Heart left ventricle (tissue), 16 donors: ENCODE measurements at regions not wholly inside any gene's neighbourhood (a gene's known extent, or its start where the extent isn't known, plus 50 kb on each side); places are given as distances from the start of the nearest gene placed in this dataset.

Experiments used
- ATAC-seq, 4 donors: fragments of 200-7000 bp; cut with Tn5 transposase; one replicate each; pipeline ENCODE4 v1.9.1; 2020 to 2022; ENCODE audit warnings: moderate library complexity in 4 of 4, mild to moderate bottlenecking in 3 of 4, moderate number of reproducible peaks in 1 of 4
- DNase-seq, 5 donors: peaks; one replicate each; pipeline ENCODE4 v3.0.0-alpha.2; 2020
- H3K27ac ChIP-seq, 12 donors: fragments of 200-600 bp; sonication (generic) in 4 of 12; one replicate each; pipeline versions ENCODE4 v1.5.0 to v1.8.0; 2016 to 2022; ENCODE audit warnings: mild to moderate bottlenecking in 2 of 12
- H3K27me3 ChIP-seq, 9 donors: fragments of 200-600 bp; sonication (generic) in 2 of 9; one replicate each; pipeline versions ENCODE4 v1.5.1 to v1.8.0; 2016 to 2022; ENCODE audit warnings: mild to moderate bottlenecking in 3 of 9
- H3K36me3 ChIP-seq, 9 donors: fragments of 200-600 bp; sonication (generic) in 2 of 9; one replicate each; pipeline versions ENCODE4 v1.5.0 to v1.8.0; 2018 to 2022; ENCODE audit warnings: mild to moderate bottlenecking in 2 of 9
- H3K4me1 ChIP-seq, 12 donors: fragments of 200-600 bp; sonication (generic) in 4 of 12; one replicate each; pipeline versions ENCODE4 v1.5.0 to v1.8.0; 2016 to 2022; ENCODE audit warnings: mild to moderate bottlenecking in 3 of 12
- H3K4me3 ChIP-seq, 12 donors: fragments of 200-600 bp; sonication (generic) in 4 of 12; one replicate each; pipeline versions ENCODE4 v1.5.0 to v1.8.0; 2017 to 2022; ENCODE audit warnings: mild to moderate bottlenecking in 9 of 12, moderate library complexity in 4 of 12
- H3K9me3 ChIP-seq, 12 donors: fragments of 200-600 bp; sonication (generic) in 4 of 12; one replicate each; pipeline versions ENCODE4 v1.5.0 to v1.8.0; 2016 to 2022; ENCODE audit warnings: mild to moderate bottlenecking in 1 of 12
- CTCF ChIP-seq, 12 donors: fragments of 200-600 bp; sonication (generic) in 4 of 12; IDR thresholded peaks; one replicate each; pipeline versions ENCODE4 v1.5.0 to v1.8.0; 2018 to 2022; ENCODE audit warnings: antibody characterized with exemption in 12 of 12, mild to moderate bottlenecking in 5 of 12
- POLR2A ChIP-seq, 2 donors: fragments of 450-650 bp; IDR thresholded peaks; one replicate each; pipeline ENCODE4 v1.6.1; 2017; ENCODE audit warnings: antibody characterized with exemption in 2 of 2, mild to moderate bottlenecking in 2 of 2, moderate library complexity in 2 of 2
- WGBS, 4 donors: extraction: QIAGEN DNeasy Blood & Tissue Kit in 2 of 4; methylation state at CpG; one replicate each; pipeline versions ENCODE4 v1.1.5 to v1.1.7; 2013 to 2018; 5-methylcytosine and 5-hydroxymethylcytosine counted together
- intact Hi-C, 10 donors: fragments of 100-400 bp; cut with DNase I; formaldehyde crosslinking; loops; one replicate each; pipeline versions ENCODE4 v1.11.1 to v1.14.2; 2022
- donor health status: ischemic (EF 13 %, LVEDD 7.1; RV severe dilation, severe dysfunction).
- donor health status: healthy with polysubstance abuse.
- donor health status: DM: no; HTN: yes; CAD: no.
- donor health status: DM: no; HTN: no; CAD: no.
- donor health status: ischemic (EF 25% LVEDD 6.9; RV normal size, moderate dysfunction).
- donor health status: ischemic (EF 25% LVEDD 5.7; RV mildly dilated, moderate dysfunction).
- donor health status: healthy.
- donor health status: DM: yes; HTN: yes; CAD: no.
- donor health status: ischemic (EF 35%, LVEDD 5.7; RV mildly dilated, moderate dysfunction).
- donor health status: nonischemic (EF 11% LVEDD 7.7; RV severe dilation, severe dysfunction).
- donor health status: DM: yes; HTN: yes; CAD: no.
- donor health status: PGD.
- donor health status: ischemic (EF 29% LVEDD 5.4; RV normal size, mild dysfunction).
- donor health status: nonischemic (EF 23%, LVEDD 6.1; RV moderate dilation, normal function).

- peak overlapping the region in 4 of 12 donors; percentile 2 to 47 (median 46) for H3K27ac ChIP-seq
- H3K4me3 ChIP-seq, result no peak overlapping the region
- no peaks in the 10 kb centered on the region for H3K9me3 ChIP-seq
- H3K4me1 ChIP-seq, result peaks cover 0 to 51% (median 24%) of the 10 kb centered on the region in 12 donors
- no peaks in the 10 kb centered on the region for H3K27me3 ChIP-seq
- DNase-seq, result no peak
- ATAC-seq, result peak in 2 of 4 donors; percentile 8 to 17
- 45 to 63% (median 53%) methylated on average over 3 of the region's 3 CpGs for WGBS, 4 donors
- no peaks in the 10 kb centered on the region for H3K36me3 ChIP-seq
- intact Hi-C loops, result loop anchor here in 1 of 10 donors (10.0 kb wide), 1 partner anchor 1211 kb away; no protein-coding TSS in a partner anchor
- TF ChIP-seq POLR2A (IDR thresholded peaks at IDR 0.05), result no peak
- no peak for TF ChIP-seq CTCF (IDR thresholded peaks at IDR 0.05)
These were observed 266.9 kb downstream of the TNS1 start for GRCh38 chr2:217735899-217736298.

- intact Hi-C loops, result loop anchor here in 1 of 10 donors (10.0 kb wide), 1 partner anchor 1210 kb away; no protein-coding TSS in a partner anchor
- ATAC-seq, result no peak
- no peaks in the 10 kb centered on the region for H3K9me3 ChIP-seq
- H3K4me1 ChIP-seq, result peaks cover 0 to 59% (median 26%) of the 10 kb centered on the region in 12 donors
- no peaks in the 10 kb centered on the region for H3K27me3 ChIP-seq
- TF ChIP-seq POLR2A (IDR thresholded peaks at IDR 0.05) (no peak), CTCF (IDR thresholded peaks at IDR 0.05) (no peak)
- no peak overlapping the region for H3K4me3 ChIP-seq
- no peaks in the 10 kb centered on the region for H3K36me3 ChIP-seq
- no peak overlapping the region for H3K27ac ChIP-seq
- no peak for DNase-seq
These were observed 267.8 kb downstream of the TNS1 start for GRCh38 chr2:217735034-217735433.

GRCh38 chr2:217733461-217733860, 269.3 kb downstream of the TNS1 start:
- H3K36me3 ChIP-seq, result no peaks in the 10 kb centered on the region
- TF ChIP-seq POLR2A (IDR thresholded peaks at IDR 0.05) (no peak), CTCF (IDR thresholded peaks at IDR 0.05) (no peak)
- no peak overlapping the region for H3K4me3 ChIP-seq
- intact Hi-C loops, result loop anchor here in 1 of 10 donors (10.0 kb wide), 1 partner anchor 1209 kb away; no protein-coding TSS in a partner anchor
- DNase-seq (no peak), ATAC-seq (no peak)
- H3K27me3 ChIP-seq, result no peaks in the 10 kb centered on the region
- peak overlapping the region in 5 of 12 donors; percentile 0 to 42 (median 39) for H3K27ac ChIP-seq
- no peaks in the 10 kb centered on the region for H3K9me3 ChIP-seq
- peaks cover 0 to 74% (median 38%) of the 10 kb centered on the region in 12 donors for H3K4me1 ChIP-seq
- 46 to 59% (median 53%) methylated on average over 3 of the region's 3 CpGs for WGBS, 4 donors

GRCh38 chr2:217732992-217733391, 269.8 kb downstream of the TNS1 start:
- Histone ChIP-seq H3K27me3 (no peaks in the 10 kb centered on the region), H3K27ac (peak overlapping the region in 5 of 12 donors; percentile 0 to 42 (median 39)), H3K9me3 (no peaks in the 10 kb centered on the region), H3K4me1 (peaks cover 0 to 79% (median 38%) of the 10 kb centered on the region in 12 donors), H3K4me3 (no peak overlapping the region), H3K36me3 (no peaks in the 10 kb centered on the region)
- DNase-seq (no peak), ATAC-seq (peak in 2 of 4 donors; percentile 13 to 29)
- 44 to 53% (median 48%) methylated on average over 3 of the region's 3 CpGs for WGBS, 4 donors
- intact Hi-C loops, result loop anchor here in 1 of 10 donors (10.0 kb wide), 1 partner anchor 1208 kb away; no protein-coding TSS in a partner anchor
- TF ChIP-seq POLR2A (IDR thresholded peaks at IDR 0.05) (no peak), CTCF (IDR thresholded peaks at IDR 0.05) (no peak)
